GM12891 (cell line): ENCODE measurements at regions not wholly inside any gene's neighbourhood (a gene's known extent, or its start where the extent isn't known, plus 50 kb on each side); places are given as distances from the start of the nearest gene placed in this dataset.

Experiments used
- POLR2A ChIP-seq: IDR thresholded peaks from 2 replicates; pipeline ENCODE4 v1.6.1; 2011; ENCODE audit warnings: low read depth, low read length, control low read depth
- POLR2AphosphoS5 ChIP-seq: IDR thresholded peaks from 2 replicates; pipeline ENCODE4 v1.6.1; 2011; ENCODE audit warnings: low read depth, low read length, control low read depth

DNA sequence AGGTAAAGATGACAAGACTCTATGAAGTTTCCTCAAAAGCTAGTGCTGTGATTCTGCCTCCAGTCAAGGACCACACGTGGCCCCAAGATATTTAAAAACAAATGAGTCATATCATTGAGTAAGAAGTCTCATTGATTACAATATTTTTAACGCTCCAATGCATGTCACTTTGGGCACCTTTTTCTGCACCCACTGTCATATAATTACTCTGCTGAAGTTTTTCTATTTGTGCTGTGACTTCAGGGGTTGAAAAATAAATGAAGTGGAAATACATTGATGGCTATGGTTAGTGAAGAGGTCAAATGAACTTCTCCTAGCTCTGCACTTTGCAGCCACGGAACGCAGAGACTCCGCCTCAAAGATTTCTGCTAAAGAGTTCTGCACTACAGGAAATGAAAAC is 344.3 kb upstream of the KYNU start:
- no peak for TF ChIP-seq POLR2A
- TF ChIP-seq POLR2AphosphoS5 = no peak
